ENCODE measurements at regions not wholly inside any gene's neighbourhood (a gene's known extent, or its start where the extent isn't known, plus 50 kb on each side); places are given as distances from the start of the nearest gene placed in this dataset.

GRCh38 chr9:91055845-91056244, 254.2 kb downstream of the SYK start:
- TF ChIP-seq ELF4 (IDR thresholded peaks at IDR 0.05): no peak
- TF ChIP-seq ZNF384 (IDR thresholded peaks at IDR 0.05): no peak
- TF ChIP-seq FOXK2 (IDR thresholded peaks at IDR 0.05): no peak
- no peak for TF ChIP-seq SUZ12 (IDR thresholded peaks at IDR 0.05)
- no peak for TF ChIP-seq L3MBTL2 (conservative IDR thresholded peaks at IDR 0.05)
- TF ChIP-seq FOXA1 (IDR thresholded peaks at IDR 0.05): no peak
- TF ChIP-seq SP1 (IDR thresholded peaks at IDR 0.05): no peak
- no peak for TF ChIP-seq ARNT (IDR thresholded peaks at IDR 0.05)
- TF ChIP-seq BHLHE40 (IDR thresholded peaks at IDR 0.05; ENCODE audit: borderline replicate concordance): no peak
- TF ChIP-seq PKNOX1 (IDR thresholded peaks at IDR 0.05): no peak
- TF ChIP-seq TARDBP (IDR thresholded peaks at IDR 0.05): no peak
- TF ChIP-seq HDGF (IDR thresholded peaks at IDR 0.05; ENCODE audit: borderline replicate concordance): no peak

All from HEK293T (cell line).